ENCODE measurements at regions not wholly inside any gene's neighbourhood (a gene's known extent, or its start where the extent isn't known, plus 50 kb on each side); places are given as distances from the start of the nearest gene placed in this dataset.

- TF ChIP-seq EZH2 (optimal IDR thresholded peaks at IDR 0.05; ENCODE audit: low read depth, low read length) (no peak), EZH2phosphoT487 (IDR thresholded peaks at IDR 0.05; ENCODE audit: low read length) (no peak)
- TF ChIP-seq, protein P1, sequence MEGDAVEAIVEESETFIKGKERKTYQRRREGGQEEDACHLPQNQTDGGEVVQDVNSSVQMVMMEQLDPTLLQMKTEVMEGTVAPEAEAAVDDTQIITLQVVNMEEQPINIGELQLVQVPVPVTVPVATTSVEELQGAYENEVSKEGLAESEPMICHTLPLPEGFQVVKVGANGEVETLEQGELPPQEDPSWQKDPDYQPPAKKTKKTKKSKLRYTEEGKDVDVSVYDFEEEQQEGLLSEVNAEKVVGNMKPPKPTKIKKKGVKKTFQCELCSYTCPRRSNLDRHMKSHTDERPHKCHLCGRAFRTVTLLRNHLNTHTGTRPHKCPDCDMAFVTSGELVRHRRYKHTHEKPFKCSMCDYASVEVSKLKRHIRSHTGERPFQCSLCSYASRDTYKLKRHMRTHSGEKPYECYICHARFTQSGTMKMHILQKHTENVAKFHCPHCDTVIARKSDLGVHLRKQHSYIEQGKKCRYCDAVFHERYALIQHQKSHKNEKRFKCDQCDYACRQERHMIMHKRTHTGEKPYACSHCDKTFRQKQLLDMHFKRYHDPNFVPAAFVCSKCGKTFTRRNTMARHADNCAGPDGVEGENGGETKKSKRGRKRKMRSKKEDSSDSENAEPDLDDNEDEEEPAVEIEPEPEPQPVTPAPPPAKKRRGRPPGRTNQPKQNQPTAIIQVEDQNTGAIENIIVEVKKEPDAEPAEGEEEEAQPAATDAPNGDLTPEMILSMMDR (IDR thresholded peaks at IDR 0.05; ENCODE audit: low read length) = no peak
These were observed 570.1 kb downstream of the CDK5RAP2 start for GRCh38 chr9:120009856-120010255.

All from MM.1S (cell line).